GM19452 (cell line): ENCODE measurements at regions not wholly inside any gene's neighbourhood (a gene's known extent, or its start where the extent isn't known, plus 50 kb on each side); places are given as distances from the start of the nearest gene placed in this dataset.
A peak's percentile ranks its signal among the peaks of the same experiment; 100 is the strongest.

ENCODE experiments used
- ATAC-seq: cut with Tn5 transposase; IDR thresholded peaks from one replicate; pipeline ENCODE4 v1.9.1; 2021; ENCODE audit not compliant: unreplicated experiment

- no peak for ATAC-seq
Observed at GRCh38 chr10:31720546-31720945, 208.1 kb downstream of the ARHGAP12 start.

- ATAC-seq: no peak
Observed at GRCh38 chr10:31709476-31709875, 219.2 kb downstream of the ARHGAP12 start.

GRCh38 chr10:31709028-31709427 is 219.6 kb downstream of the ARHGAP12 start:
- no peak for ATAC-seq

- ATAC-seq: no peak
Observed at GRCh38 chr10:31708474-31708873, 220.2 kb downstream of the ARHGAP12 start.

GRCh38 chr10:31708046-31708445 is 220.6 kb downstream of the ARHGAP12 start:
- ATAC-seq: peak; percentile 5

- peak; percentile 92 for ATAC-seq
Observed at GRCh38 chr10:31707093-31708039, 221.3 kb downstream of the ARHGAP12 start.

- no peak for ATAC-seq
Observed at GRCh38 chr10:31706464-31707092, 222.1 kb downstream of the ARHGAP12 start.

- no peak for ATAC-seq
Observed at GRCh38 chr10:31705136-31705535, 223.5 kb downstream of the ARHGAP12 start.

- ATAC-seq: no peak
Observed at GRCh38 chr10:31704195-31704594, 224.4 kb downstream of the ARHGAP12 start.

GRCh38 chr10:31702954-31703353 is 225.7 kb downstream of the ARHGAP12 start:
- ATAC-seq: no peak

- no peak for ATAC-seq
Observed at GRCh38 chr10:31702005-31702404, 226.6 kb downstream of the ARHGAP12 start.

GRCh38 chr10:31701546-31701945 is 227.1 kb downstream of the ARHGAP12 start:
- no peak for ATAC-seq

GRCh38 chr10:31700181-31700611 is 228.4 kb downstream of the ARHGAP12 start:
- ATAC-seq: no peak

- no peak for ATAC-seq
Observed at GRCh38 chr10:31698181-31698830, 230.3 kb downstream of the ARHGAP12 start.

- no peak for ATAC-seq
Observed at GRCh38 chr10:31697271-31698180, 231.1 kb downstream of the ARHGAP12 start.

GRCh38 chr10:31694929-31695837 is 233.4 kb downstream of the ARHGAP12 start:
- ATAC-seq: no peak

GRCh38 chr10:31694126-31694685 is 234.4 kb downstream of the ARHGAP12 start:
- ATAC-seq: no peak

- no peak for ATAC-seq
Observed at GRCh38 chr10:31693491-31693890, 235.1 kb downstream of the ARHGAP12 start.

- ATAC-seq: no peak
Observed at GRCh38 chr10:31689233-31689632, 239.4 kb downstream of the ARHGAP12 start.
